HEK293 (cell line): ENCODE measurements at regions not wholly inside any gene's neighbourhood (a gene's known extent, or its start where the extent isn't known, plus 50 kb on each side); places are given as distances from the start of the nearest gene placed in this dataset.

Source experiments
- CTCF ChIA-PET: fragments of 350-600 bp; formaldehyde crosslinking; extraction: SDS; loops from one replicate; lab custom pipeline; 2021; ENCODE audit warnings: antibody characterized with exemption; lab: Yijun Ruan, JAX
- POLR2A ChIA-PET: fragments of 300-600 bp; formaldehyde crosslinking; extraction: SDS; loops from one replicate; lab custom pipeline; 2020; ENCODE audit warnings: antibody characterized with exemption, inconsistent platforms; lab: Yijun Ruan, JAX
- H3K27ac ChIP-seq: fragments of 200-500 bp; sonication (Bioruptor generic); 2 replicates; pipeline ENCODE4 v1.5.1; 2014; ENCODE audit warnings: low read depth, low read length, control low read depth, inconsistent platforms; ENCODE audit errors: extremely low read depth
- H3K36me3 ChIP-seq, 2 experiments: fragments of 200-500 bp in 1 of 2; sonication (Bioruptor generic) in 1 of 2; 1 replicate in 1 of 2; 2 replicates in 1 of 2; pipeline ENCODE4 v1.5.1; 2014 to 2017; ENCODE audit warnings: inconsistent platforms in 2 of 2, low read length in 2 of 2; ENCODE audit not compliant: control insufficient read depth in 2 of 2, insufficient read depth in 1 of 2
- H3K4me1 ChIP-seq: fragments of 200-500 bp; sonication (Bioruptor generic); 2 replicates; pipeline ENCODE4 v1.5.1; 2014; ENCODE audit warnings: mild to moderate bottlenecking, low read length, inconsistent platforms; ENCODE audit not compliant: control insufficient read depth, insufficient read depth
- H3K4me3 ChIP-seq: 2 replicates; pipeline ENCODE4 v1.5.1; 2011; ENCODE audit warnings: low read depth, mild to moderate bottlenecking, control low read depth, low read length, moderate library complexity
- H3K9me3 ChIP-seq: fragments of 200-500 bp; sonication (Bioruptor generic); 2 replicates; pipeline ENCODE4 v1.5.1; 2014; ENCODE audit warnings: low read depth, low read length, inconsistent platforms; ENCODE audit not compliant: control insufficient read depth, insufficient read depth
- GLIS2 ChIP-seq: fragments of 450-650 bp; formaldehyde crosslinking; IDR thresholded peaks from 2 replicates; pipeline ENCODE4 v1.5.1; 2016; ENCODE audit warnings: missing biosample characterization, missing genetic modification characterization
- KLF16 ChIP-seq: fragments of 450-650 bp; formaldehyde crosslinking; IDR thresholded peaks from 2 replicates; pipeline ENCODE4 v1.5.1; 2017; ENCODE audit warnings: missing biosample characterization, missing genetic modification characterization
- KLF7 ChIP-seq: fragments of 450-650 bp; formaldehyde crosslinking; IDR thresholded peaks from 2 replicates; pipeline ENCODE4 v1.5.1; 2016; ENCODE audit warnings: missing biosample characterization, missing genetic modification characterization, borderline replicate concordance
- SALL2 ChIP-seq: fragments of 450-650 bp; formaldehyde crosslinking; IDR thresholded peaks from 2 replicates; pipeline ENCODE4 v1.5.0; 2017; ENCODE audit warnings: missing biosample characterization, mild to moderate bottlenecking, missing genetic modification characterization, borderline replicate concordance
- SCRT2 ChIP-seq: fragments of 450-650 bp; formaldehyde crosslinking; IDR thresholded peaks from 2 replicates; pipeline ENCODE4 v1.5.1; 2016; ENCODE audit warnings: missing biosample characterization, missing genetic modification characterization
- YY2 ChIP-seq: fragments of 450-650 bp; formaldehyde crosslinking; IDR thresholded peaks from 2 replicates; pipeline ENCODE4 v1.5.1; 2016; ENCODE audit warnings: missing biosample characterization, missing genetic modification characterization
- ZEB2 ChIP-seq: fragments of 450-650 bp; formaldehyde crosslinking; IDR thresholded peaks from 2 replicates; pipeline ENCODE4 v1.5.1; 2016; ENCODE audit warnings: missing biosample characterization, missing genetic modification characterization
- ZNF140 ChIP-seq: fragments of 450-650 bp; formaldehyde crosslinking; IDR thresholded peaks from 2 replicates; pipeline ENCODE4 v1.5.1; 2016; ENCODE audit warnings: missing biosample characterization, missing genetic modification characterization
- ZNF391 ChIP-seq: fragments of 450-650 bp; formaldehyde crosslinking; IDR thresholded peaks from 2 replicates; pipeline ENCODE4 v1.5.1; 2016; ENCODE audit warnings: low read depth, missing biosample characterization, missing genetic modification characterization, borderline replicate concordance
- ZNF571 ChIP-seq: fragments of 450-650 bp; formaldehyde crosslinking; IDR thresholded peaks from 2 replicates; pipeline ENCODE4 v1.5.0; 2017; ENCODE audit warnings: missing biosample characterization, missing genetic modification characterization
- ZNF580 ChIP-seq: fragments of 450-650 bp; formaldehyde crosslinking; IDR thresholded peaks from 2 replicates; pipeline ENCODE4 v1.5.1; 2016; ENCODE audit warnings: missing biosample characterization, missing genetic modification characterization
- ZNF623 ChIP-seq: fragments of 450-650 bp; formaldehyde crosslinking; IDR thresholded peaks from 2 replicates; pipeline ENCODE4 v1.5.1; 2016; ENCODE audit warnings: missing biosample characterization, missing genetic modification characterization
- ZNF654 ChIP-seq: fragments of 450-650 bp; formaldehyde crosslinking; IDR thresholded peaks from 2 replicates; pipeline ENCODE4 v1.5.1; 2016; ENCODE audit warnings: low read depth, missing biosample characterization, missing genetic modification characterization
- ZNF658 ChIP-seq: fragments of 450-650 bp; formaldehyde crosslinking; IDR thresholded peaks from 2 replicates; pipeline ENCODE4; 2016; ENCODE audit warnings: missing biosample characterization, missing genetic modification characterization
- ZNF660 ChIP-seq: fragments of 450-650 bp; IDR thresholded peaks from 2 replicates; pipeline ENCODE4 v1.5.1; 2018; ENCODE audit warnings: missing biosample characterization, mild to moderate bottlenecking, missing genetic modification characterization
- TF ChIP-seq, protein P1 (sequence below): fragments of 450-650 bp; formaldehyde crosslinking; IDR thresholded peaks from 2 replicates; pipeline ENCODE4 v1.5.1; 2016; ENCODE audit warnings: missing biosample characterization, missing genetic modification characterization
- TF ChIP-seq, protein P2 (sequence below): fragments of 450-650 bp; formaldehyde crosslinking; IDR thresholded peaks from 2 replicates; pipeline ENCODE4 v1.5.1; 2016; ENCODE audit warnings: missing biosample characterization, missing genetic modification characterization, borderline replicate concordance
- TF ChIP-seq, protein P3 (sequence below): fragments of 450-650 bp; IDR thresholded peaks from 2 replicates; pipeline ENCODE4 v1.5.1; 2018; ENCODE audit warnings: missing biosample characterization, missing genetic modification characterization

DNA sequence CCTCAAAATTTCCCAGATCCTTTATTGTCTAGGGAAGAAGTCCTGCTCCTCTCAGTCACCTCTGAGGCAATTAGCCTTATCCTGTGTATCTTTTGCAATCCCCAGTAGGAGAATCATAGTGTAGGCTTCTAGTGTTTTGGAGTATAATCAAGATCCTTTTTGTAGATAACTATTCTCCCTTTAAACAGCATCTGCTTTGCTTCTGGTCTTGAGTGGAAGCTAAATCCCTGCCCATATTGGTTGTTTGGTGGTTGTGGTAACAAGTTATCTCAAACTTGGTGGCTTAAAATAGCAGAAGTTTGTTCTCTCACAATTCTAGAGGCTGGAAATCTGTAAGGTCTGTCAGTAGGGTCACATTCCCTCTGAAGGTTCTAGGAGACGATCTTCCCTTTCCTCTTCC, 217.5 kb upstream of the RASGRP1 start:
- H3K4me1 ChIP-seq: no peaks in the 10 kb centered on the region
- H3K9me3 ChIP-seq: no peaks in the 10 kb centered on the region
- no peaks in the 10 kb centered on the region for H3K36me3 ChIP-seq
- H3K4me3 ChIP-seq: no peak overlapping the region
- H3K27ac ChIP-seq: no peak overlapping the region
- CTCF ChIA-PET: no interaction called here
- POLR2A ChIA-PET: no interaction called here
- TF ChIP-seq ZNF391: no peak
- no peak for TF ChIP-seq SALL2 (tag by site-specific recombination)
- TF ChIP-seq ZNF580 (tag by site-specific recombination): no peak
- TF ChIP-seq ZNF654 (tag by site-specific recombination): no peak

- ChIA-PET POLR2A (no interaction called here), CTCF (no interaction called here)
- H3K4me3 ChIP-seq: no peak overlapping the region
- H3K27ac ChIP-seq: no peak overlapping the region
- no peaks in the 10 kb centered on the region for H3K36me3 ChIP-seq
- no peaks in the 10 kb centered on the region for H3K4me1 ChIP-seq
- TF ChIP-seq, protein P1, sequence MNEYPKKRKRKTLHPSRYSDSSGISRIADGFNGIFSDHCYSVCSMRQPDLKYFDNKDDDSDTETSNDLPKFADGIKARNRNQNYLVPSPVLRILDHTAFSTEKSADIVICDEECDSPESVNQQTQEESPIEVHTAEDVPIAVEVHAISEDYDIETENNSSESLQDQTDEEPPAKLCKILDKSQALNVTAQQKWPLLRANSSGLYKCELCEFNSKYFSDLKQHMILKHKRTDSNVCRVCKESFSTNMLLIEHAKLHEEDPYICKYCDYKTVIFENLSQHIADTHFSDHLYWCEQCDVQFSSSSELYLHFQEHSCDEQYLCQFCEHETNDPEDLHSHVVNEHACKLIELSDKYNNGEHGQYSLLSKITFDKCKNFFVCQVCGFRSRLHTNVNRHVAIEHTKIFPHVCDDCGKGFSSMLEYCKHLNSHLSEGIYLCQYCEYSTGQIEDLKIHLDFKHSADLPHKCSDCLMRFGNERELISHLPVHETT (tag by site-specific recombination): no peak
- TF ChIP-seq ZNF571 (tag by site-specific recombination) (no peak), ZNF140 (tag by site-specific recombination) (no peak), YY2 (tag by site-specific recombination) (no peak), GLIS2 (tag by site-specific recombination) (no peak), ZNF660 (tag by site-specific recombination) (no peak), KLF16 (tag by site-specific recombination) (no peak), SCRT2 (no peak), ZNF658 (tag by site-specific recombination) (no peak), KLF7 (tag by site-specific recombination) (no peak), ZEB2 (tag by site-specific recombination) (no peak), ZNF623 (tag by site-specific recombination) (no peak)
- TF ChIP-seq, protein P2, sequence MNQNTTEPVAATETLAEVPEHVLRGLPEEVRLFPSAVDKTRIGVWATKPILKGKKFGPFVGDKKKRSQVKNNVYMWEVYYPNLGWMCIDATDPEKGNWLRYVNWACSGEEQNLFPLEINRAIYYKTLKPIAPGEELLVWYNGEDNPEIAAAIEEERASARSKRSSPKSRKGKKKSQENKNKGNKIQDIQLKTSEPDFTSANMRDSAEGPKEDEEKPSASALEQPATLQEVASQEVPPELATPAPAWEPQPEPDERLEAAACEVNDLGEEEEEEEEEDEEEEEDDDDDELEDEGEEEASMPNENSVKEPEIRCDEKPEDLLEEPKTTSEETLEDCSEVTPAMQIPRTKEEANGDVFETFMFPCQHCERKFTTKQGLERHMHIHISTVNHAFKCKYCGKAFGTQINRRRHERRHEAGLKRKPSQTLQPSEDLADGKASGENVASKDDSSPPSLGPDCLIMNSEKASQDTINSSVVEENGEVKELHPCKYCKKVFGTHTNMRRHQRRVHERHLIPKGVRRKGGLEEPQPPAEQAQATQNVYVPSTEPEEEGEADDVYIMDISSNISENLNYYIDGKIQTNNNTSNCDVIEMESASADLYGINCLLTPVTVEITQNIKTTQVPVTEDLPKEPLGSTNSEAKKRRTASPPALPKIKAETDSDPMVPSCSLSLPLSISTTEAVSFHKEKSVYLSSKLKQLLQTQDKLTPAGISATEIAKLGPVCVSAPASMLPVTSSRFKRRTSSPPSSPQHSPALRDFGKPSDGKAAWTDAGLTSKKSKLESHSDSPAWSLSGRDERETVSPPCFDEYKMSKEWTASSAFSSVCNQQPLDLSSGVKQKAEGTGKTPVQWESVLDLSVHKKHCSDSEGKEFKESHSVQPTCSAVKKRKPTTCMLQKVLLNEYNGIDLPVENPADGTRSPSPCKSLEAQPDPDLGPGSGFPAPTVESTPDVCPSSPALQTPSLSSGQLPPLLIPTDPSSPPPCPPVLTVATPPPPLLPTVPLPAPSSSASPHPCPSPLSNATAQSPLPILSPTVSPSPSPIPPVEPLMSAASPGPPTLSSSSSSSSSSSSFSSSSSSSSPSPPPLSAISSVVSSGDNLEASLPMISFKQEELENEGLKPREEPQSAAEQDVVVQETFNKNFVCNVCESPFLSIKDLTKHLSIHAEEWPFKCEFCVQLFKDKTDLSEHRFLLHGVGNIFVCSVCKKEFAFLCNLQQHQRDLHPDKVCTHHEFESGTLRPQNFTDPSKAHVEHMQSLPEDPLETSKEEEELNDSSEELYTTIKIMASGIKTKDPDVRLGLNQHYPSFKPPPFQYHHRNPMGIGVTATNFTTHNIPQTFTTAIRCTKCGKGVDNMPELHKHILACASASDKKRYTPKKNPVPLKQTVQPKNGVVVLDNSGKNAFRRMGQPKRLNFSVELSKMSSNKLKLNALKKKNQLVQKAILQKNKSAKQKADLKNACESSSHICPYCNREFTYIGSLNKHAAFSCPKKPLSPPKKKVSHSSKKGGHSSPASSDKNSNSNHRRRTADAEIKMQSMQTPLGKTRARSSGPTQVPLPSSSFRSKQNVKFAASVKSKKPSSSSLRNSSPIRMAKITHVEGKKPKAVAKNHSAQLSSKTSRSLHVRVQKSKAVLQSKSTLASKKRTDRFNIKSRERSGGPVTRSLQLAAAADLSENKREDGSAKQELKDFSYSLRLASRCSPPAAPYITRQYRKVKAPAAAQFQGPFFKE (tag by site-specific recombination): no peak
- TF ChIP-seq, protein P3, sequence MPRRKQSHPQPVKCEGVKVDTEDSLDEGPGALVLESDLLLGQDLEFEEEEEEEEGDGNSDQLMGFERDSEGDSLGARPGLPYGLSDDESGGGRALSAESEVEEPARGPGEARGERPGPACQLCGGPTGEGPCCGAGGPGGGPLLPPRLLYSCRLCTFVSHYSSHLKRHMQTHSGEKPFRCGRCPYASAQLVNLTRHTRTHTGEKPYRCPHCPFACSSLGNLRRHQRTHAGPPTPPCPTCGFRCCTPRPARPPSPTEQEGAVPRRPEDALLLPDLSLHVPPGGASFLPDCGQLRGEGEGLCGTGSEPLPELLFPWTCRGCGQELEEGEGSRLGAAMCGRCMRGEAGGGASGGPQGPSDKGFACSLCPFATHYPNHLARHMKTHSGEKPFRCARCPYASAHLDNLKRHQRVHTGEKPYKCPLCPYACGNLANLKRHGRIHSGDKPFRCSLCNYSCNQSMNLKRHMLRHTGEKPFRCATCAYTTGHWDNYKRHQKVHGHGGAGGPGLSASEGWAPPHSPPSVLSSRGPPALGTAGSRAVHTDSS (tag by site-specific recombination): no peak
- no peaks in the 10 kb centered on the region for H3K9me3 ChIP-seq
Observed at GRCh38 chr15:38788918-38789317, 224.3 kb upstream of the RASGRP1 start.
